DND-41 (cell line): ENCODE measurements at regions not wholly inside any gene's neighbourhood (a gene's known extent, or its start where the extent isn't known, plus 50 kb on each side); places are given as distances from the start of the nearest gene placed in this dataset.

Source experiments
- ATAC-seq: fragments of 200-7000 bp; cut with Tn5 transposase; 3 replicates; pipeline ENCODE4 v1.9.1; 2021; ENCODE audit warnings: low read depth; ENCODE audit not compliant: insufficient read depth
- DNase-seq: peaks from one replicate; pipeline ENCODE4 v3.0.0-alpha.2; 2020
- H2AFZ ChIP-seq: 2 replicates; pipeline ENCODE4 v1.6.0; 2012; ENCODE audit warnings: low read depth, low read length
- H3K27ac ChIP-seq: 2 replicates; pipeline ENCODE4 v1.5.1; 2012; ENCODE audit warnings: low read length, inconsistent platforms
- H3K27me3 ChIP-seq: fragments of 200-600 bp; sonication (generic); 2 replicates; pipeline ENCODE4 v1.6.0; 2012; ENCODE audit warnings: low read length, mild to moderate bottlenecking, inconsistent platforms; ENCODE audit not compliant: insufficient read depth, poor library complexity
- H3K36me3 ChIP-seq: 2 replicates; pipeline ENCODE4 v1.5.1; 2012; ENCODE audit warnings: low read length, inconsistent platforms; ENCODE audit not compliant: insufficient read depth
- H3K4me1 ChIP-seq: 2 replicates; pipeline ENCODE4 v1.5.1; 2012; ENCODE audit warnings: mild to moderate bottlenecking, low read length; ENCODE audit not compliant: insufficient read depth
- H3K4me2 ChIP-seq: 2 replicates; pipeline ENCODE4 v1.6.0; 2012; ENCODE audit warnings: mild to moderate bottlenecking, moderate library complexity, low read length, inconsistent platforms; ENCODE audit not compliant: insufficient read depth
- H3K4me3 ChIP-seq, 2 experiments: fragments of 200-600 bp in 1 of 2; shearing (Covaris generic) in 1 of 2; 2 replicates each; pipeline ENCODE4 v1.5.1; 2012 to 2016; ENCODE audit warnings: inconsistent platforms in 2 of 2, low read length in 2 of 2, mild to moderate bottlenecking in 2 of 2, low read depth in 1 of 2, moderate library complexity in 1 of 2
- H3K79me2 ChIP-seq: 2 replicates; pipeline ENCODE4 v1.6.0; 2012; ENCODE audit warnings: low read length, inconsistent platforms; ENCODE audit not compliant: insufficient read depth
- H3K9ac ChIP-seq: 2 replicates; pipeline ENCODE4 v1.6.0; 2012; ENCODE audit warnings: low read depth, mild to moderate bottlenecking, inconsistent platforms, low read length, moderate library complexity
- H3K9me3 ChIP-seq: 2 replicates; pipeline ENCODE4 v1.5.1; 2012; ENCODE audit warnings: low read length, moderate library complexity, mild to moderate bottlenecking, inconsistent platforms; ENCODE audit not compliant: insufficient read depth, severe bottlenecking
- H4K20me1 ChIP-seq: 2 replicates; pipeline ENCODE4 v1.6.0; 2012; ENCODE audit warnings: low read length; ENCODE audit not compliant: insufficient read depth
- CTCF ChIP-seq: IDR thresholded peaks from 2 replicates; pipeline ENCODE4 v1.5.1; 2012; ENCODE audit warnings: borderline replicate concordance, low read length, moderate library complexity, mild to moderate bottlenecking; ENCODE audit not compliant: poor library complexity, severe bottlenecking; ENCODE audit errors: extremely low read depth
- EZH2 ChIP-seq: IDR thresholded peaks from 3 replicates; pipeline ENCODE4 v1.6.1; 2012; ENCODE audit warnings: borderline replicate concordance, low read depth, mild to moderate bottlenecking, moderate library complexity, low read length, inconsistent platforms; ENCODE audit not compliant: severe bottlenecking

GRCh38 chr9:80946496-80947170, 742.7 kb downstream of the TLE1 start:
- no peaks in the 10 kb centered on the region for H3K36me3 ChIP-seq
- TF ChIP-seq CTCF (no peak), EZH2 (no peak)
- no peaks in the 10 kb centered on the region; the same call in 1 of the 2 replicates for H3K4me1 ChIP-seq
- H3K27ac ChIP-seq: no peak overlapping the region
- no peak overlapping the region for H2AFZ ChIP-seq
- H3K4me2 ChIP-seq: no peak overlapping the region
- DNase-seq: no peak
- ATAC-seq: no peak
- H3K79me2 ChIP-seq: no peaks in the 10 kb centered on the region
- no peaks in the 10 kb centered on the region for H4K20me1 ChIP-seq
- H3K4me3 ChIP-seq: no peak overlapping the region
- H3K9me3 ChIP-seq: no peaks in the 10 kb centered on the region
- H3K9ac ChIP-seq: no peak overlapping the region
- no peaks in the 10 kb centered on the region for H3K27me3 ChIP-seq

- Histone ChIP-seq H3K4me2 (no peak overlapping the region), H2AFZ (no peak overlapping the region), H3K27ac (no peak overlapping the region), H3K79me2 (no peaks in the 10 kb centered on the region), H3K4me1 (no peaks in the 10 kb centered on the region; the same call in 1 of the 2 replicates), H3K27me3 (no peaks in the 10 kb centered on the region), H4K20me1 (no peaks in the 10 kb centered on the region), H3K36me3 (no peaks in the 10 kb centered on the region), H3K9ac (no peak overlapping the region), H3K4me3 (no peak overlapping the region), H3K9me3 (no peaks in the 10 kb centered on the region)
- DNase-seq: no peak
- TF ChIP-seq EZH2 (no peak), CTCF (no peak)
- ATAC-seq: no peak
These were observed 743.9 kb downstream of the TLE1 start for GRCh38 chr9:80945436-80945835.

DNA sequence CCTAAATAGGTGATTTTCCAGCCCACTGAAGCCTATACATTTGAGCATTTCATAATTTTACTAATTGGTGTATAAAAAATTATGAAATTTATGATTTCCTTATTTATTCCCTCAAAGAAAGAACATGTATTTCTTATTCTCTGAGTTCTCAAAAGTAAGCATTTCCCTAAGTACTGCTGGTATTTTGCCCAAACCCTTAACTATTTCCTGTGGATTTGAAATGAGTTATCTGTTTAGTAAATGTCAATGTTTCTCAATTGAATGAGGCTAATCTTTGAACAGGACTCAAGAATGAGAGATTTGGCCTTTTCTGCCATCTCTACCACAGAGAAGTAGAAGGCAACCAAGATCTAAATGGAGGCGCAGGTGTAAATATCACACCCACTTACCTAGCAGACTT, 751.7 kb downstream of the TLE1 start:
- no peak for ATAC-seq
- no peak overlapping the region for H3K27ac ChIP-seq
- H3K79me2 ChIP-seq: no peaks in the 10 kb centered on the region
- no peak overlapping the region for H3K4me3 ChIP-seq
- no peaks in the 10 kb centered on the region for H3K27me3 ChIP-seq
- TF ChIP-seq CTCF (no peak), EZH2 (no peak)
- H3K4me2 ChIP-seq: no peak overlapping the region
- H3K36me3 ChIP-seq: no peaks in the 10 kb centered on the region
- DNase-seq: no peak
- H3K4me1 ChIP-seq: no peaks in the 10 kb centered on the region
- no peak overlapping the region for H2AFZ ChIP-seq
- no peak overlapping the region for H3K9ac ChIP-seq
- no peaks in the 10 kb centered on the region for H4K20me1 ChIP-seq
- no peaks in the 10 kb centered on the region for H3K9me3 ChIP-seq
